ENCODE measurements at regions not wholly inside any gene's neighbourhood (a gene's known extent, or its start where the extent isn't known, plus 50 kb on each side); places are given as distances from the start of the nearest gene placed in this dataset.

GRCh38 chr12:3352230-3352629, 138.8 kb upstream of the PRMT8 start:
- TF ChIP-seq POLR2A (IDR thresholded peaks at IDR 0.05): no peak
- no peak for TF ChIP-seq CTCF (IDR thresholded peaks at IDR 0.05)
